GM13977 (cell line): ENCODE measurements at regions not wholly inside any gene's neighbourhood (a gene's known extent, or its start where the extent isn't known, plus 50 kb on each side); places are given as distances from the start of the nearest gene placed in this dataset.

Experiments used
- DNase-seq: peaks from one replicate; pipeline ENCODE4 v3.0.0; 2012; ENCODE audit warnings: low spot score
- CTCF ChIP-seq: IDR thresholded peaks from 2 replicates; pipeline ENCODE4 v1.5.1; 2012; ENCODE audit warnings: mild to moderate bottlenecking, control low read depth; ENCODE audit not compliant: insufficient read depth; ENCODE audit errors: extremely low read depth, missing control alignments
- in situ Hi-C: fragments of 300-500 bp; cut with MboI; formaldehyde crosslinking; loops from one replicate; pipeline ENCODE4 v1.12.0; 2022; ENCODE audit warnings: low sequenced_read_pairs, low pct_unique_long_range_greater_than_20kb, mixed read lengths, inconsistent platforms; ENCODE audit not compliant: unreplicated experiment

DNA sequence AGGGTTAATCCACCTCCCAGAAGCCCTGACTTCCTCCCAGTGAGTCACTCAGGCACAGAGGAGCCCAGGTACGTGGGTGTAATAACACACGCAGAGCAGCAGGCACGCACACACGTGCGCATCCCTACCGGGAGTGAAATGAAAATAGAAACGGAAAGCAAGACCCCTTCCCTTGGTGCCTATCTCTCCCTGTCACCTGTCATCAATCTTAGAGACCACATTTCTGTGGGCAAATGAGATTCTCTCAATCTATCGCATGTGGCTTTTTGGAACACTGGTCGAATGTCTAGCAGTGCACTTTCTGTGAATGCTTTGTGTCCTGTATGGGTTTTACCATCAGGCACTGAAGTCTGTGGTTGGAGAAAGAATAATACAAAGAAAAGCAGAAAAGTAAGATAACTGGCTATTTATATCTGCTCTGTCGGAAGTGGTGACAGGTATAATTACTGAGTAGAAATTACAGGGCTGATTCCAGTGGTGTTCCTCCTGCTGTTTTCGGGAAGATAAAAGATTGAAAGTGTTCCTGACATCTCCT is 137.7 kb upstream of the GRIA1 start:
- no peak for DNase-seq
- in situ Hi-C loops, result no loop called here
- TF ChIP-seq CTCF, result no peak

DNA sequence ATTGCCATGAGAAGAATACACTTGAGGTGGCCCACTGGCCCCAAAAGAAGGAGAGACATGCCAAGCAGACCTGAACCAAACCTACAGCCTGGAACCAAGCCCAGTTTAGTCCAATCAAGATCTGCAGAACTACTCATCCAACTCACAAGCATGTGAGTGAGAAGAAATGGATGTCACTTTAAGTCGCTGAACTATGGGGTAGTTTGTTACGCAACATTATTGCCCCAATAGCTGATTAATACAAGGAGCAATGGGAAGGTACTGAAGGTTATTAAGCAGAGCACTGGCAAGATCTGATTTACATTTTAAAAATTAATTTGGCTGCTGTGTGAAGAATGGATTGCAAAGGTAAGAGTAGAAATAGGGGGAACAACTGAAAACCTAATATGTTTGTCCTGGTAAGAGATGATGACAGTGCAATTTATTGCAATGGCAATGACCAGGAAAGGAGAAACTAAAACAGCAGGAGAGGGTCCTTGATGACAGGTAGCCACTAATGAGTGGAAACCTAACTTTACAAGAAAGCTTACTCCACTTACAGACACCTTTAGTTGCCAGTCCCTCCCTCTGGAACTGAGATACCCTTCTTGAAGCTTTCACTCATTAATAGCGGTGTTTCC is 132.9 kb upstream of the GRIA1 start:
- TF ChIP-seq CTCF, result no peak
- in situ Hi-C loops, result no loop called here
- DNase-seq, result no peak

DNA sequence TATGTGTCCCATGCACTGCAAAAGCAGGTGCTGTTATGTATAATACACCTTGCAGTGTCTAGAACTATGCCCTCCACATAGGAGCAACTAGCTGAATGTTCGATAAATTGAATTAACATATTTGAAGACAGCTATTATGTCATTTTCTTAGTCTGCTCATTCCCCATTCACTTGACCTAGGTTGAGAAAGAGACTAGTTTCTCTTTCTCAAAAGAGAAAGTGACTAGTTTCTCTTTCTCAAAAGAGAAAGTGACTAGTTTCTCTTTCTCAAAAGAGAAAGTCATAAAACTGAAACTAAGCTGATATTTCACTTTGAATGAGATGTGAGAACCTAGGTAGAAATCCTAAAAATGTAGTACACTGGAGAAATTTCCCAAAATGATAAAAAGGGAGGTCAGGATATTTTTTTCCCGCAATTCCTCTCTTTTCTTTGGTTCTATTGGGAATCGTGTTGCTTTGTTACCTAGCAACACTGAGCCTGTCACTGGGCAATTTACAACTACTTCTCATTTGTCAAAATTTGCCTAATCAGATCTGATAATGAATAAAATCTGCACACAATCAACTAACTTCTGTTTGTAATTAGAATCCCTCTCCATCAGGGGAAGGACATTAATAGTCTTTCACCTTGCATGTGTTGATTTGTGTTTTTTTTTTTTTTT is 132.0 kb upstream of the GRIA1 start:
- peak; percentile 14 for DNase-seq
- in situ Hi-C loops, result no loop called here
- TF ChIP-seq CTCF, result no peak

- in situ Hi-C loops, result no loop called here
- TF ChIP-seq CTCF, result no peak
- no peak for DNase-seq
These were observed 129.6 kb upstream of the GRIA1 start for GRCh38 chr5:153360860-153361259.

DNA sequence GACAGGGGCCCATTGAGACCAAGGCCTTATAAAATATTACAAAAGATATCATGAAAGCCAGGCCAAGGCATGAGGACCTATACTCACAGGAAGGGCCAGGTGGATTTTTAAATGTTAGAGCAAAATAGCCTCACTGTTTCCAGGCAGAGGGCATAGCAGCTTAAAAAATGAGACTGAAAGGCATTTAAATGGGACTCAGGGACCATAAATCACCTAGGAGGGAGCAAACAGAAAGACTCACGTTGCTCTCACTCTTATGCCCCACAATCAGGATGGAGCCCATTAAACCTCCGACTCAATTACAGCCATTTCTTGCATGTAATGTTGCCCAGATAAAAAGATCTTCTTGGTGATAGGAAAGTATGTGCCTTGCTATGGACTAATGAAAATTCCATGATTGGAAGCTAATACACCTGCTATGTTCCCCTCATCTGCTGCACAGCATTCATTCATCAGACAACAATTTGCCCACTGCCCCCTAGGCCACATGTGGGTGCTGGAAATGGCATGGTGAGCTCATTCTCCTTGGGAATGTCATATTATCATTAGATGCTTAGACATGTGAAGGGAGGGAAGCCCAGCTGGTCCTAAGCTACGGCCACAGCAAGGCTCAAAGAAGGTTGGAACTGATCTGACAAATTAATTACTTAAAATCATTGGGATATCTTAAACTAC is 128.6 kb upstream of the GRIA1 start:
- TF ChIP-seq CTCF, result no peak
- no peak for DNase-seq
- in situ Hi-C loops, result no loop called here

- no peak for DNase-seq
- TF ChIP-seq CTCF, result no peak
- in situ Hi-C loops, result no loop called here
These were observed 124.9 kb upstream of the GRIA1 start for GRCh38 chr5:153365547-153365946.
